ENCODE measurements at regions not wholly inside any gene's neighbourhood (a gene's known extent, or its start where the extent isn't known, plus 50 kb on each side); places are given as distances from the start of the nearest gene placed in this dataset.

GRCh38 chr6:163646133-163646532, 231.6 kb downstream of the QKI start:
- Mint-ChIP-seq H3K9me3 (no peaks in the 10 kb centered on the region), H3K4me1 (ENCODE audit: low read depth) (no peaks in the 10 kb centered on the region), H3K27ac (no peak overlapping the region), H3K36me3 (ENCODE audit: low read depth) (no peaks in the 10 kb centered on the region), H3K27me3 (peaks cover 48% of the 10 kb centered on the region), H3K4me3 (no peak overlapping the region)
- intact Hi-C loops (cut with micrococcal nuclease): no loop called here

GRCh38 chr6:163645560-163645959, 231.0 kb downstream of the QKI start:
- H3K4me3 Mint-ChIP-seq: no peak overlapping the region
- H3K4me1 Mint-ChIP-seq (ENCODE audit: low read depth): no peaks in the 10 kb centered on the region
- H3K9me3 Mint-ChIP-seq: no peaks in the 10 kb centered on the region
- H3K27ac Mint-ChIP-seq: no peak overlapping the region
- H3K27me3 Mint-ChIP-seq: peaks cover 51% of the 10 kb centered on the region
- no peaks in the 10 kb centered on the region for H3K36me3 Mint-ChIP-seq (ENCODE audit: low read depth)
- intact Hi-C loops (cut with micrococcal nuclease): no loop called here

GRCh38 chr6:163643866-163644265, 229.3 kb downstream of the QKI start:
- Mint-ChIP-seq H3K27ac (no peak overlapping the region), H3K36me3 (ENCODE audit: low read depth) (no peaks in the 10 kb centered on the region), H3K27me3 (peaks cover 40% of the 10 kb centered on the region), H3K4me1 (ENCODE audit: low read depth) (no peaks in the 10 kb centered on the region), H3K9me3 (no peaks in the 10 kb centered on the region), H3K4me3 (no peak overlapping the region)
- intact Hi-C loops (cut with micrococcal nuclease): no loop called here

- H3K27ac Mint-ChIP-seq: no peak overlapping the region
- no peaks in the 10 kb centered on the region for H3K9me3 Mint-ChIP-seq
- peaks cover 30% of the 10 kb centered on the region for H3K27me3 Mint-ChIP-seq
- H3K4me3 Mint-ChIP-seq: no peak overlapping the region
- intact Hi-C loops (cut with micrococcal nuclease): no loop called here
- H3K4me1 Mint-ChIP-seq (ENCODE audit: low read depth): peaks cover 10% of the 10 kb centered on the region
- H3K36me3 Mint-ChIP-seq (ENCODE audit: low read depth): no peaks in the 10 kb centered on the region
Measured at GRCh38 chr6:163641706-163642105, 227.2 kb downstream of the QKI start.

- Mint-ChIP-seq H3K9me3 (no peaks in the 10 kb centered on the region), H3K36me3 (ENCODE audit: low read depth) (no peaks in the 10 kb centered on the region), H3K4me1 (ENCODE audit: low read depth) (peaks cover 10% of the 10 kb centered on the region), H3K27ac (no peak overlapping the region), H3K4me3 (no peak overlapping the region), H3K27me3 (peaks cover 23% of the 10 kb centered on the region)
- intact Hi-C loops (cut with micrococcal nuclease): no loop called here
Measured at GRCh38 chr6:163640641-163641040, 226.1 kb downstream of the QKI start.

GRCh38 chr6:163637524-163637923, 223.0 kb downstream of the QKI start:
- no peaks in the 10 kb centered on the region for H3K36me3 Mint-ChIP-seq (ENCODE audit: low read depth)
- H3K4me1 Mint-ChIP-seq (ENCODE audit: low read depth): peaks cover 10% of the 10 kb centered on the region
- H3K27me3 Mint-ChIP-seq: peaks cover 38% of the 10 kb centered on the region
- no peak overlapping the region for H3K27ac Mint-ChIP-seq
- no peak overlapping the region for H3K4me3 Mint-ChIP-seq
- H3K9me3 Mint-ChIP-seq: no peaks in the 10 kb centered on the region
- intact Hi-C loops (cut with micrococcal nuclease): no loop called here

GRCh38 chr6:163635731-163636364, 221.3 kb downstream of the QKI start:
- H3K9me3 Mint-ChIP-seq: no peaks in the 10 kb centered on the region
- intact Hi-C loops (cut with micrococcal nuclease): no loop called here
- peaks cover 50% of the 10 kb centered on the region for H3K27me3 Mint-ChIP-seq
- no peak overlapping the region for H3K27ac Mint-ChIP-seq
- H3K4me1 Mint-ChIP-seq (ENCODE audit: low read depth): peaks cover 10% of the 10 kb centered on the region
- H3K36me3 Mint-ChIP-seq (ENCODE audit: low read depth): no peaks in the 10 kb centered on the region
- H3K4me3 Mint-ChIP-seq: no peak overlapping the region

GRCh38 chr6:163635315-163635714, 220.8 kb downstream of the QKI start:
- no peak overlapping the region for H3K4me3 Mint-ChIP-seq
- no peak overlapping the region for H3K27ac Mint-ChIP-seq
- H3K9me3 Mint-ChIP-seq: no peaks in the 10 kb centered on the region
- H3K27me3 Mint-ChIP-seq: peaks cover 51% of the 10 kb centered on the region
- peaks cover 10% of the 10 kb centered on the region for H3K4me1 Mint-ChIP-seq (ENCODE audit: low read depth)
- no peaks in the 10 kb centered on the region for H3K36me3 Mint-ChIP-seq (ENCODE audit: low read depth)
- intact Hi-C loops (cut with micrococcal nuclease): no loop called here

- Mint-ChIP-seq H3K4me3 (no peak overlapping the region), H3K27ac (no peak overlapping the region), H3K4me1 (ENCODE audit: low read depth) (peaks cover 10% of the 10 kb centered on the region), H3K27me3 (peaks cover 59% of the 10 kb centered on the region), H3K9me3 (peaks cover 1% of the 10 kb centered on the region), H3K36me3 (ENCODE audit: low read depth) (no peaks in the 10 kb centered on the region)
- intact Hi-C loops (cut with micrococcal nuclease): no loop called here
Measured at GRCh38 chr6:163634211-163635171, 220.0 kb downstream of the QKI start.

- Mint-ChIP-seq H3K27me3 (peaks cover 72% of the 10 kb centered on the region), H3K4me3 (no peak overlapping the region), H3K4me1 (ENCODE audit: low read depth) (no peaks in the 10 kb centered on the region), H3K9me3 (peaks cover 7% of the 10 kb centered on the region), H3K36me3 (ENCODE audit: low read depth) (no peaks in the 10 kb centered on the region), H3K27ac (no peak overlapping the region)
- intact Hi-C loops (cut with micrococcal nuclease): no loop called here
Measured at GRCh38 chr6:163630991-163631390, 216.5 kb downstream of the QKI start.

- Mint-ChIP-seq H3K27ac (no peak overlapping the region), H3K4me3 (no peak overlapping the region), H3K4me1 (ENCODE audit: low read depth) (no peaks in the 10 kb centered on the region), H3K36me3 (ENCODE audit: low read depth) (no peaks in the 10 kb centered on the region), H3K9me3 (peaks cover 7% of the 10 kb centered on the region), H3K27me3 (peaks cover 72% of the 10 kb centered on the region)
- intact Hi-C loops (cut with micrococcal nuclease): no loop called here
Measured at GRCh38 chr6:163630572-163630971, 216.1 kb downstream of the QKI start.

- intact Hi-C loops (cut with micrococcal nuclease): no loop called here
- Mint-ChIP-seq H3K9me3 (peaks cover 7% of the 10 kb centered on the region), H3K4me3 (no peak overlapping the region), H3K36me3 (ENCODE audit: low read depth) (no peaks in the 10 kb centered on the region), H3K4me1 (ENCODE audit: low read depth) (no peaks in the 10 kb centered on the region), H3K27ac (no peak overlapping the region), H3K27me3 (peaks cover 69% of the 10 kb centered on the region)
Measured at GRCh38 chr6:163630096-163630495, 215.6 kb downstream of the QKI start.
